ENCODE measurements at regions not wholly inside any gene's neighbourhood (a gene's known extent, or its start where the extent isn't known, plus 50 kb on each side); places are given as distances from the start of the nearest gene placed in this dataset.

- Mint-ChIP-seq H3K9me3 (no peaks in the 10 kb centered on the region), H3K27me3 (no peaks in the 10 kb centered on the region), H3K36me3 (ENCODE audit: low read depth) (no peaks in the 10 kb centered on the region), H3K4me1 (ENCODE audit: low read depth) (no peaks in the 10 kb centered on the region), H3K27ac (no peak overlapping the region), H3K4me3 (no peak overlapping the region)
- ChIA-PET CTCF (no interaction called here), POLR2A (no interaction called here)
- DNase-seq (no peak), ATAC-seq (no peak)
- TF ChIP-seq, protein P1, sequence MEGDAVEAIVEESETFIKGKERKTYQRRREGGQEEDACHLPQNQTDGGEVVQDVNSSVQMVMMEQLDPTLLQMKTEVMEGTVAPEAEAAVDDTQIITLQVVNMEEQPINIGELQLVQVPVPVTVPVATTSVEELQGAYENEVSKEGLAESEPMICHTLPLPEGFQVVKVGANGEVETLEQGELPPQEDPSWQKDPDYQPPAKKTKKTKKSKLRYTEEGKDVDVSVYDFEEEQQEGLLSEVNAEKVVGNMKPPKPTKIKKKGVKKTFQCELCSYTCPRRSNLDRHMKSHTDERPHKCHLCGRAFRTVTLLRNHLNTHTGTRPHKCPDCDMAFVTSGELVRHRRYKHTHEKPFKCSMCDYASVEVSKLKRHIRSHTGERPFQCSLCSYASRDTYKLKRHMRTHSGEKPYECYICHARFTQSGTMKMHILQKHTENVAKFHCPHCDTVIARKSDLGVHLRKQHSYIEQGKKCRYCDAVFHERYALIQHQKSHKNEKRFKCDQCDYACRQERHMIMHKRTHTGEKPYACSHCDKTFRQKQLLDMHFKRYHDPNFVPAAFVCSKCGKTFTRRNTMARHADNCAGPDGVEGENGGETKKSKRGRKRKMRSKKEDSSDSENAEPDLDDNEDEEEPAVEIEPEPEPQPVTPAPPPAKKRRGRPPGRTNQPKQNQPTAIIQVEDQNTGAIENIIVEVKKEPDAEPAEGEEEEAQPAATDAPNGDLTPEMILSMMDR (IDR thresholded peaks at IDR 0.05), result no peak
- intact Hi-C loops (cut with micrococcal nuclease), result no loop called here
Observed at GRCh38 chr5:124516567-124516966, 229.9 kb downstream of the ZNF608 start.

DNA sequence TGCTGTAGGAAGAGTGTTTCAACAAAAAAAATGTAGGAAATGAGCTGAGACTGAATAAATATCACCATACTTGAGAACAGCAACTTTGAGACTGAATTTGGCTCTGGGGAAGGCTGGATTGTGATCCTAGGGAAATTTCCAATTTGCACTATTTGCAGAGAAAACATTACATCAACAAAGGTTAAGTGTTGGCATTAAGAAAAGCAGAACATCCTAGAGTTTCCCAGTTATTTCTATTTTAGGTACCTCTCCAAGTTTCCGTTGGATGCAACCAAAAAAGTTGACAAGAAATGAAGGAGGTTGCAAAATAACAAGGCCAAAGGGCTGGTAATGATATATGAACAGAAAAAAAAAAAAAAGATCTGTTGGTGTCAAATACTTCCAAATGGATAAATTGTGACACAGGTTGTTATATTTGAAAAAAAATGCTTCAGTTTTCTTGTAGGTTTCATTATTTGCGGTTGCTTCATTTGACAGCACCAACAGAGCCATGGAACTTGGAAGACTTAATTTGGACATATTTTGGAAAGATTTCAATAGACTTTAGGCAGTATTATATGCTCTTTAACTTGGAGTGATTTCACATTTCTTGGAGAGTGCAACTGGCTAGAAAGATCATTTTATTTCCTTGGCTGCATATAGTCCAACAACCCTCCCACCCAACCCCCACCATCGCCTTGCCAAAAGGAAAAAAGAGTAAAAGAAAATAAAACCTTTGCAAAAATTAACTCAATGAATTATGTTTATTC is 230.8 kb downstream of the ZNF608 start:
- Mint-ChIP-seq H3K9me3 (no peaks in the 10 kb centered on the region), H3K27ac (no peak overlapping the region), H3K27me3 (no peaks in the 10 kb centered on the region), H3K4me3 (no peak overlapping the region), H3K36me3 (ENCODE audit: low read depth) (no peaks in the 10 kb centered on the region), H3K4me1 (ENCODE audit: low read depth) (no peaks in the 10 kb centered on the region)
- intact Hi-C loops (cut with micrococcal nuclease), result no loop called here
- ATAC-seq, result no peak
- TF ChIP-seq, protein P1 (IDR thresholded peaks at IDR 0.05), result no peak
- CTCF ChIA-PET, result no interaction called here
- DNase-seq, result no peak
- POLR2A ChIA-PET, result no interaction called here

DNA sequence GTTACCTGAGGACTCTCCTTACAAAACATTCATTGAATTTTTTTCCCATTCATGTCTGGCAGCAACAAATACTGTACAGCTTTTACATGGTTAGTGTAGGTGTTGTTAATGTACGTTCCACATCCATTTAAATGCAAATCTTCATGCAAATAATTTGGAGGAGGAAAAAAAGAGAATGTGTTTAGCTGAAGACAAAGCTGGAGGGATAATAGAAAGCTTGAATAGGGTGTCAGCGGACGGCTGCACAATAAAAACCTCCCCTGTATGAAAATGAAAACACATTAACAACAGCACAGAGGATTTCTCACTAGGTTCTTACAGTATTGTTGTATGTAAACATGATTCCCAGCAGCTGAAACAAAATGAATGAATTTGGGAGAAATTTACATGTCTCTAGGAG is 231.5 kb downstream of the ZNF608 start:
- ChIA-PET POLR2A (no interaction called here), CTCF (no interaction called here)
- intact Hi-C loops (cut with micrococcal nuclease), result no loop called here
- no peaks in the 10 kb centered on the region for H3K9me3 Mint-ChIP-seq
- H3K27ac Mint-ChIP-seq, result no peak overlapping the region
- H3K27me3 Mint-ChIP-seq, result no peaks in the 10 kb centered on the region
- no peak overlapping the region for H3K4me3 Mint-ChIP-seq
- no peaks in the 10 kb centered on the region for H3K36me3 Mint-ChIP-seq (ENCODE audit: low read depth)
- no peak for DNase-seq
- H3K4me1 Mint-ChIP-seq (ENCODE audit: low read depth), result no peaks in the 10 kb centered on the region
- no peak for ATAC-seq
- TF ChIP-seq, protein P1 (IDR thresholded peaks at IDR 0.05), result no peak

- ATAC-seq (no peak), DNase-seq (no peak)
- Mint-ChIP-seq H3K27me3 (no peaks in the 10 kb centered on the region), H3K4me3 (no peak overlapping the region), H3K36me3 (ENCODE audit: low read depth) (no peaks in the 10 kb centered on the region), H3K4me1 (ENCODE audit: low read depth) (no peaks in the 10 kb centered on the region), H3K27ac (no peak overlapping the region), H3K9me3 (no peaks in the 10 kb centered on the region)
- POLR2A ChIA-PET, result interaction anchor here (1.1 kb wide), 1 partner anchor 14 kb away, joined by 3 read pairs; no protein-coding TSS in a partner anchor
- TF ChIP-seq, protein P1 (IDR thresholded peaks at IDR 0.05), result no peak
- CTCF ChIA-PET, result no interaction called here
- intact Hi-C loops (cut with micrococcal nuclease), result no loop called here
Observed at GRCh38 chr5:124512952-124513632, 233.3 kb downstream of the ZNF608 start.

- CTCF ChIA-PET, result no interaction called here
- Mint-ChIP-seq H3K4me3 (no peak overlapping the region), H3K9me3 (no peaks in the 10 kb centered on the region), H3K4me1 (ENCODE audit: low read depth) (no peaks in the 10 kb centered on the region), H3K27me3 (no peaks in the 10 kb centered on the region), H3K27ac (no peak overlapping the region), H3K36me3 (ENCODE audit: low read depth) (no peaks in the 10 kb centered on the region)
- POLR2A ChIA-PET, result interaction anchor here (1.1 kb wide), 1 partner anchor 15 kb away, joined by 3 read pairs; no protein-coding TSS in a partner anchor
- no peak for ATAC-seq
- intact Hi-C loops (cut with micrococcal nuclease), result no loop called here
- TF ChIP-seq, protein P1 (IDR thresholded peaks at IDR 0.05), result no peak
- DNase-seq, result no peak
Observed at GRCh38 chr5:124512236-124512635, 234.2 kb downstream of the ZNF608 start.
